Loucy (cell line): ENCODE measurements at regions not wholly inside any gene's neighbourhood (a gene's known extent, or its start where the extent isn't known, plus 50 kb on each side); places are given as distances from the start of the nearest gene placed in this dataset.

Experiments used
- H2AFZ ChIP-seq: fragments of 200-600 bp; sonication (generic); 2 replicates; pipeline ENCODE4 v1.6.0; 2016; ENCODE audit warnings: antibody characterized with exemption, mild to moderate bottlenecking, low read length, moderate library complexity
- H3F3A ChIP-seq: fragments of 200-600 bp; 2 replicates; pipeline ENCODE4 v1.6.0; 2016; ENCODE audit warnings: antibody characterized with exemption, low read depth, mild to moderate bottlenecking
- H3K27me3 ChIP-seq: fragments of 200-600 bp; sonication (generic); 2 replicates; pipeline ENCODE4 v1.6.1; 2014; ENCODE audit warnings: low read length, mild to moderate bottlenecking; ENCODE audit not compliant: insufficient read depth, poor library complexity, severe bottlenecking
- H3K36me3 ChIP-seq: fragments of 200-600 bp; sonication (generic); 2 replicates; pipeline ENCODE4 v1.6.1; 2016; ENCODE audit warnings: low read length; ENCODE audit not compliant: insufficient read depth
- H3K4me1 ChIP-seq: fragments of 200-600 bp; sonication (generic); 2 replicates; pipeline ENCODE4 v1.5.1; 2014; ENCODE audit warnings: low read length, mild to moderate bottlenecking; ENCODE audit not compliant: insufficient read depth, poor library complexity, severe bottlenecking
- H3K4me2 ChIP-seq: fragments of 200-600 bp; sonication (generic); 2 replicates; pipeline ENCODE4 v1.6.0; 2014; ENCODE audit warnings: antibody characterized with exemption, low read length, low read depth, mild to moderate bottlenecking; ENCODE audit not compliant: poor library complexity, severe bottlenecking
- H3K4me3 ChIP-seq: fragments of 200-600 bp; sonication (generic); 2 replicates; pipeline ENCODE4 v1.5.1; 2014; ENCODE audit warnings: low read length, mild to moderate bottlenecking, mixed read lengths; ENCODE audit not compliant: poor library complexity, severe bottlenecking
- H3K79me2 ChIP-seq: fragments of 200-600 bp; sonication (generic); 2 replicates; pipeline ENCODE4 v1.6.1; 2014; ENCODE audit warnings: low read length; ENCODE audit not compliant: insufficient read depth
- H3K9ac ChIP-seq: fragments of 200-600 bp; sonication (generic); 2 replicates; pipeline ENCODE4 v1.6.0; 2014; ENCODE audit warnings: mild to moderate bottlenecking, low read depth, low read length, moderate library complexity; ENCODE audit not compliant: poor library complexity, severe bottlenecking
- H3K9me2 ChIP-seq: fragments of 200-600 bp; sonication (generic); replicated peaks from 2 replicates; pipeline ENCODE4 v1.6.1; 2016; ENCODE audit warnings: low read depth, low read length, mixed read lengths
- H3K9me3 ChIP-seq: fragments of 200-600 bp; sonication (generic); 2 replicates; pipeline ENCODE4 v1.6.1; 2014; ENCODE audit warnings: mild to moderate bottlenecking, antibody characterized with exemption, low read length, low read depth; ENCODE audit not compliant: insufficient read depth
- H4K20me1 ChIP-seq: fragments of 200-600 bp; sonication (generic); 2 replicates; pipeline ENCODE4 v1.6.0; 2014; ENCODE audit warnings: antibody characterized with exemption, low read length, mild to moderate bottlenecking; ENCODE audit not compliant: insufficient read depth, poor library complexity, severe bottlenecking
- EZH2phosphoT487 ChIP-seq: fragments of 200-600 bp; IDR thresholded peaks from 2 replicates; pipeline ENCODE4 v1.6.1; 2018; ENCODE audit warnings: antibody characterized with exemption, mild to moderate bottlenecking, moderate library complexity, borderline replicate concordance
- TF ChIP-seq, protein P1 (sequence below): fragments of 200-600 bp; sonication (generic); conservative IDR thresholded peaks from 2 replicates; pipeline ENCODE4 v1.5.1; 2014; ENCODE audit warnings: mild to moderate bottlenecking, antibody characterized with exemption, low read length

DNA sequence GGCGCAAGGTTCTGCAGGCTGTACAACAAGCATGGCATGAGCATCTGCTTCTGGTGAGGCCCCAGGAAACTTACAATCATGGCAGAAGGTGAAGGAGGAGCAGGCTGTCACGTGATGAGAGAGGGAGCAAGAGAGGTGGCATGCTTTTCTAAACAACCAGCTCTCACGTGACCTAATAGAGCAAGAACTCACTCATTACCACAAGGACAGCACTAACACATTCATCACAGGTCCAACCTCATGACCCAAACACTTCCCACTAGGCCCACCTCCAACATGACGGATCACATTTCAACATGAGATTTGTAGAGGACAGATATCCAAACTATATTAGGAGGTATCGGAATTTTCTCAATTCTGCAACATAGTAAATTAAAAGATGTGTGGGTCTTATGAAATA is 108.8 kb upstream of the DLX2 start:
- Histone ChIP-seq H3K27me3 (no peaks in the 10 kb centered on the region), H3K4me2 (no peak overlapping the region), H3K9ac (no peak overlapping the region), H3K36me3 (no peaks in the 10 kb centered on the region), H3K4me1 (peaks cover 27% of the 10 kb centered on the region), H3K79me2 (no peaks in the 10 kb centered on the region), H3K9me3 (no peaks in the 10 kb centered on the region), H2AFZ (no peak overlapping the region), H3K9me2 (no peaks in the 10 kb centered on the region), H3F3A (no peaks in the 10 kb centered on the region), H3K4me3 (no peak overlapping the region), H4K20me1 (no peaks in the 10 kb centered on the region)
- TF ChIP-seq, protein P1, sequence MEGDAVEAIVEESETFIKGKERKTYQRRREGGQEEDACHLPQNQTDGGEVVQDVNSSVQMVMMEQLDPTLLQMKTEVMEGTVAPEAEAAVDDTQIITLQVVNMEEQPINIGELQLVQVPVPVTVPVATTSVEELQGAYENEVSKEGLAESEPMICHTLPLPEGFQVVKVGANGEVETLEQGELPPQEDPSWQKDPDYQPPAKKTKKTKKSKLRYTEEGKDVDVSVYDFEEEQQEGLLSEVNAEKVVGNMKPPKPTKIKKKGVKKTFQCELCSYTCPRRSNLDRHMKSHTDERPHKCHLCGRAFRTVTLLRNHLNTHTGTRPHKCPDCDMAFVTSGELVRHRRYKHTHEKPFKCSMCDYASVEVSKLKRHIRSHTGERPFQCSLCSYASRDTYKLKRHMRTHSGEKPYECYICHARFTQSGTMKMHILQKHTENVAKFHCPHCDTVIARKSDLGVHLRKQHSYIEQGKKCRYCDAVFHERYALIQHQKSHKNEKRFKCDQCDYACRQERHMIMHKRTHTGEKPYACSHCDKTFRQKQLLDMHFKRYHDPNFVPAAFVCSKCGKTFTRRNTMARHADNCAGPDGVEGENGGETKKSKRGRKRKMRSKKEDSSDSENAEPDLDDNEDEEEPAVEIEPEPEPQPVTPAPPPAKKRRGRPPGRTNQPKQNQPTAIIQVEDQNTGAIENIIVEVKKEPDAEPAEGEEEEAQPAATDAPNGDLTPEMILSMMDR: no peak
- TF ChIP-seq EZH2phosphoT487: no peak

DNA sequence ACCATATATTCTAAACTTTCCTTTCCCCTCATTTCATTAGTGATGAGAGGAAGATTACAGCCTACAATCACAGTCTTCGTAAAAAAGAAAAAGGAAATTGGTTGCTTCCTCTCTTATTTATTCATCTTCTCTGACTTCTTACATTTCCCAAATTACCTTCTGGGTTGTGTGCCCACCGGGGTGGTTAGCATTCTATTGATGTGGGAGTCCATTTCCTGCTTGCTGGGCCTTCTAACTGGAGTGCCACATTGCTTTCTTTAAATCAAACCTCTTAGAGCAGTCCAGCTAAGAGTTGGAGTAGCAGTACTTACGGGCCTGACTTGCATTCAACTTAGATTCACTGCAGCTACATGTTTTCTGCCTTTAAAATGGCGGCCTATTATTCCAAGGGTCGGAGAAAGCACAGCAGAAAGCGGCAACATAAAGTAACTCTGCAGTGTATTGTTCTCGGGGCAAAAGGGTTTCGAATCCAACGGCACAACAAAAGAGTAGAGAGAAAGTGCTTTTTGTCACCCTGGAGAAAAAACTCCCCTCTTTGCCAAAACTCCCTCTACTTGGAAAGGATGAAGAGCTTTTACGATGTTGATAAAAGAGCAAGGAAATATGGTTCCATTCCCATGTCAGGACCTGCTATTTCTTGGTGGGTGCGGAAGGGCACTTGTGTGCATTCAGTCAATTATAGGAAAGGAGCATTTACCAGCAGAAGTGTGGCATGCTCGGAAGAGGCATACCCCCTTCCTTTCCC is 110.6 kb upstream of the DLX2 start:
- H3K36me3 ChIP-seq: no peaks in the 10 kb centered on the region
- H4K20me1 ChIP-seq: no peaks in the 10 kb centered on the region
- H3K9me3 ChIP-seq: no peaks in the 10 kb centered on the region

DNA sequence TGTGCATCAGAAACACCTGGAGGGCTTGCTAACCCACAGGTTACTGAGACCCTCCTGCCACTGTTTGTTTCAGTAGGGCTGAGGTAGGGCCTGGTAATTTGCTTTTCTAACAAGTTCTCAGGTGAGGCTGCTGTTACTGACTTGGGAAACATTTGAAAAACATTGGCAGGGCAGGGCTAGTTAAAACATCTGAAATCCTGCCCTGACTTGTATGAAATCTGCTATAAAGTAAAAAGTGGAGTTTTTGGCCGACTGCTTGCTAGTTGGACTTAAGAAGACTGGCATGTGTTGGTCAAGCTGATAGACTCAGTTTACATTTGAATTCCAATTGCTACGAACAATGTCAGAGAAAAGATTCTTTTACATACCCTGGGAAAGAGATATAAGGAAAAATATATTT is 111.6 kb upstream of the DLX2 start:
- Histone ChIP-seq H3K36me3 (no peaks in the 10 kb centered on the region), H3K79me2 (no peaks in the 10 kb centered on the region), H3F3A (no peaks in the 10 kb centered on the region), H3K9ac (no peak overlapping the region), H2AFZ (no peak overlapping the region), H4K20me1 (no peaks in the 10 kb centered on the region), H3K4me3 (no peak overlapping the region), H3K27me3 (no peaks in the 10 kb centered on the region), H3K9me2 (no peaks in the 10 kb centered on the region), H3K9me3 (no peaks in the 10 kb centered on the region), H3K4me2 (no peak overlapping the region), H3K4me1 (peaks cover 19% of the 10 kb centered on the region)
- no peak for TF ChIP-seq EZH2phosphoT487
- TF ChIP-seq, protein P1: no peak

More for the DNA sequence above, 110.6 kb upstream of the DLX2 start:
- TF ChIP-seq, protein P1: no peak
- 0 out of 2 replicates have a peak, but pooled peaks have one; percentile 9 for TF ChIP-seq EZH2phosphoT487
- no peaks in the 10 kb centered on the region for H3K27me3 ChIP-seq
- no peaks in the 10 kb centered on the region for H3K9me2 ChIP-seq
- H3K4me1 ChIP-seq: peaks cover 27% of the 10 kb centered on the region
- no peaks in the 10 kb centered on the region for H3K79me2 ChIP-seq
- no peaks in the 10 kb centered on the region for H3F3A ChIP-seq
- peak overlapping the region; percentile 18 for H3K4me2 ChIP-seq
- H2AFZ ChIP-seq: no peak overlapping the region
- no peak overlapping the region for H3K4me3 ChIP-seq
- no peak overlapping the region for H3K9ac ChIP-seq
